HCT116 (cell line): ENCODE measurements at regions not wholly inside any gene's neighbourhood (a gene's known extent, or its start where the extent isn't known, plus 50 kb on each side); places are given as distances from the start of the nearest gene placed in this dataset.

ENCODE experiments used
- ATAC-seq: fragments of 200-7000 bp; cut with Tn5 transposase; 2 replicates; pipeline ENCODE4 v1.9.1; 2020; ENCODE audit warnings: mild to moderate bottlenecking, moderate library complexity
- BruUV-seq: library from RNA; stranded (reverse); fragments of 400-500 nt; replicated peaks from 2 replicates; lab custom pipeline; 2021; lab: Mats Ljungman, UMichigan
- CTCF ChIA-PET: fragments of 300-600 bp; sonication (Branson Sonifier 250); formaldehyde crosslinking; loops from one replicate; lab custom pipeline; 2021; ENCODE audit warnings: antibody characterized with exemption; lab: Charles Lee
- POLR2A ChIA-PET: fragments of 300-600, 350-600 bp; sonication (Branson Sonifier 250); formaldehyde crosslinking; loops from one replicate; lab custom pipeline; 2021; ENCODE audit warnings: antibody characterized with exemption; lab: Charles Lee
- RAD21 ChIA-PET, 2 experiments: fragments of 300-600 bp; sonication (Branson Sonifier 250); formaldehyde crosslinking; loops; one replicate each; lab custom pipeline; 2023; ENCODE audit warnings: low total read pairs in 2 of 2; ENCODE audit not compliant: uncharacterized antibody in 2 of 2, unreplicated experiment in 2 of 2, low non-redundant PET in 1 of 2; lab: Charles Lee
- DNase-seq: peaks from one replicate; pipeline ENCODE4 v3.0.0-alpha.2; 2010; ENCODE audit warnings: low read depth, low spot score
- H2AFZ ChIP-seq: fragments of 200-600 bp; shearing (Covaris generic), sonication (generic); 2 replicates; pipeline ENCODE4 v1.6.1; 2017; ENCODE audit warnings: low read depth, mixed run types, mixed read lengths, antibody characterized with exemption, low read length; ENCODE audit not compliant: poor library complexity, severe bottlenecking
- H3K27ac ChIP-seq: 2 replicates; pipeline ENCODE4 v1.5.1; 2012; ENCODE audit warnings: low read depth, low read length
- H3K27me3 ChIP-seq: fragments of 200-600 bp; sonication (generic); 2 replicates; pipeline ENCODE4 v1.6.1; 2016; ENCODE audit warnings: mixed run types, low read length, mixed read lengths; ENCODE audit not compliant: insufficient read depth
- H3K36me3 ChIP-seq, 2 experiments: fragments of 200-500 bp in 1 of 2; fragments of 200-600 bp in 1 of 2; sonication (Bioruptor generic) in 1 of 2; sonication (generic) in 1 of 2; 2 replicates each; pipeline versions ENCODE4 v1.5.1 to v1.6.1; 2014 to 2016; ENCODE audit warnings: low read length in 2 of 2, inconsistent platforms in 1 of 2, mixed read lengths in 1 of 2, mixed run types in 1 of 2; ENCODE audit not compliant: insufficient read depth in 2 of 2, control insufficient read depth in 1 of 2
- H3K4me1 ChIP-seq, 2 experiments: fragments of 200-600 bp in 1 of 2; sonication (generic) in 1 of 2; 2 replicates each; pipeline versions ENCODE4 v1.5.1 to v1.6.1; 2012 to 2017; ENCODE audit warnings: low read length in 2 of 2, inconsistent platforms in 1 of 2, mild to moderate bottlenecking in 1 of 2, mixed read lengths in 1 of 2, mixed run types in 1 of 2, moderate library complexity in 1 of 2; ENCODE audit not compliant: insufficient read depth in 2 of 2, control insufficient read depth in 1 of 2
- H3K4me2 ChIP-seq: fragments of 200-600 bp; sonication (generic); 2 replicates; pipeline ENCODE4 v1.6.1; 2017; ENCODE audit warnings: mixed run types, low read length, mixed read lengths
- H3K4me3 ChIP-seq, 2 experiments: fragments of 200-600 bp in 1 of 2; sonication (generic) in 1 of 2; replicated peaks in 1 of 2; 2 replicates each; pipeline ENCODE4 v1.5.1; 2011 to 2016; ENCODE audit warnings: low read length in 2 of 2, control low read depth in 1 of 2, low read depth in 1 of 2, mild to moderate bottlenecking in 1 of 2, mixed read lengths in 1 of 2, mixed run types in 1 of 2
- H3K79me2 ChIP-seq: fragments of 200-600 bp; sonication (generic); 2 replicates; pipeline ENCODE4 v1.6.1; 2017; ENCODE audit warnings: mild to moderate bottlenecking, mixed run types, low read length, moderate library complexity, mixed read lengths; ENCODE audit not compliant: insufficient read depth
- H3K9ac ChIP-seq: fragments of 200-600 bp; sonication (generic); 2 replicates; pipeline ENCODE4 v1.6.1; 2016; ENCODE audit warnings: low read length, mixed read lengths
- H3K9me2 ChIP-seq: fragments of 200-600 bp; sonication (generic), shearing (Covaris generic); 2 replicates; pipeline ENCODE4 v1.6.1; 2017; ENCODE audit warnings: mixed run types, mild to moderate bottlenecking, moderate library complexity; ENCODE audit not compliant: insufficient read depth
- H3K9me3 ChIP-seq, 2 experiments: fragments of 200-500 bp in 1 of 2; fragments of 200-600 bp in 1 of 2; sonication (Bioruptor generic) in 1 of 2; sonication (generic) in 1 of 2; 2 replicates each; pipeline ENCODE4 v1.6.1; 2014 to 2017; ENCODE audit warnings: low read length in 2 of 2, mixed read lengths in 2 of 2, inconsistent platforms in 1 of 2, low read depth in 1 of 2, mild to moderate bottlenecking in 1 of 2, mixed run types in 1 of 2, moderate library complexity in 1 of 2; ENCODE audit not compliant: control insufficient read depth in 1 of 2, insufficient read depth in 1 of 2
- H4K20me1 ChIP-seq: fragments of 200-600 bp; sonication (generic), shearing (Covaris generic); 2 replicates; pipeline ENCODE4 v1.6.1; 2017; ENCODE audit warnings: mixed run types, mild to moderate bottlenecking, moderate library complexity; ENCODE audit not compliant: insufficient read depth
- ATF3 ChIP-seq: IDR thresholded peaks from 2 replicates; pipeline ENCODE4 v1.6.1; 2012
- CBX3 ChIP-seq: IDR thresholded peaks from 2 replicates; pipeline ENCODE4 v1.6.1; 2012; ENCODE audit warnings: low read depth
- ELF1 ChIP-seq: IDR thresholded peaks from 2 replicates; pipeline ENCODE4 v1.6.1; 2012; ENCODE audit warnings: low read depth, borderline replicate concordance
- EZH2 ChIP-seq: fragments of 200-600 bp; sonication (generic); IDR thresholded peaks from 2 replicates; pipeline ENCODE4 v1.6.1; 2017; ENCODE audit warnings: antibody characterized with exemption, mixed run types
- POLR2AphosphoS5 ChIP-seq: IDR thresholded peaks from 2 replicates; pipeline ENCODE4 v1.6.1; 2011; ENCODE audit warnings: mild to moderate bottlenecking, low read depth, low read length, moderate library complexity
- RAD21 ChIP-seq: IDR thresholded peaks from 2 replicates; pipeline ENCODE4 v1.6.1; 2012; ENCODE audit warnings: low read depth, mild to moderate bottlenecking
- REST ChIP-seq: IDR thresholded peaks from 2 replicates; pipeline ENCODE4 v1.6.1; 2012; ENCODE audit warnings: low read depth
- YY1 ChIP-seq: IDR thresholded peaks from 2 replicates; pipeline ENCODE4 v1.6.1; 2011; ENCODE audit warnings: low read length, low read depth, moderate library complexity, mild to moderate bottlenecking; ENCODE audit not compliant: insufficient replicate concordance; ENCODE audit errors: extremely low read depth
- ZFX ChIP-seq: fragments of 450-650 bp; IDR thresholded peaks from 2 replicates; pipeline ENCODE4 v1.6.1; 2017
- ZNF274 ChIP-seq: fragments of 200-500 bp; sonication (Bioruptor generic); IDR thresholded peaks from 2 replicates; pipeline ENCODE4 v1.6.1; 2014; ENCODE audit warnings: mild to moderate bottlenecking, low read depth, low read length, inconsistent platforms
- intact Hi-C: fragments of 100-400 bp; cut with micrococcal nuclease; formaldehyde crosslinking; loops from 2 replicates; pipeline ENCODE4 v1.10.0; 2022
- TF ChIP-seq, protein P1 (sequence below), 3 experiments: fragments of 200-600 bp in 1 of 3; sonication (generic) in 1 of 3; IDR thresholded peaks in 2 of 3; conservative IDR thresholded peaks in 1 of 3; 2 replicates each; pipeline ENCODE4 v1.5.1; 2012 to 2017; ENCODE audit warnings: low read depth in 2 of 3, low read length in 2 of 3, antibody characterized with exemption in 1 of 3, borderline replicate concordance in 1 of 3, control low read depth in 1 of 3, mild to moderate bottlenecking in 1 of 3, mixed read lengths in 1 of 3, mixed run types in 1 of 3, moderate library complexity in 1 of 3; ENCODE audit not compliant: insufficient read depth in 1 of 3
- TF ChIP-seq, protein P2 (sequence below): IDR thresholded peaks from 2 replicates; pipeline ENCODE4 v1.6.1; 2012
- TF ChIP-seq, protein P3 (sequence below): IDR thresholded peaks from 2 replicates; pipeline ENCODE4 v1.6.1; 2011; ENCODE audit warnings: mild to moderate bottlenecking, low read length, moderate library complexity; ENCODE audit not compliant: insufficient replicate concordance; ENCODE audit errors: extremely low read depth

- intact Hi-C loops = no loop called here
- TF ChIP-seq, protein P1, sequence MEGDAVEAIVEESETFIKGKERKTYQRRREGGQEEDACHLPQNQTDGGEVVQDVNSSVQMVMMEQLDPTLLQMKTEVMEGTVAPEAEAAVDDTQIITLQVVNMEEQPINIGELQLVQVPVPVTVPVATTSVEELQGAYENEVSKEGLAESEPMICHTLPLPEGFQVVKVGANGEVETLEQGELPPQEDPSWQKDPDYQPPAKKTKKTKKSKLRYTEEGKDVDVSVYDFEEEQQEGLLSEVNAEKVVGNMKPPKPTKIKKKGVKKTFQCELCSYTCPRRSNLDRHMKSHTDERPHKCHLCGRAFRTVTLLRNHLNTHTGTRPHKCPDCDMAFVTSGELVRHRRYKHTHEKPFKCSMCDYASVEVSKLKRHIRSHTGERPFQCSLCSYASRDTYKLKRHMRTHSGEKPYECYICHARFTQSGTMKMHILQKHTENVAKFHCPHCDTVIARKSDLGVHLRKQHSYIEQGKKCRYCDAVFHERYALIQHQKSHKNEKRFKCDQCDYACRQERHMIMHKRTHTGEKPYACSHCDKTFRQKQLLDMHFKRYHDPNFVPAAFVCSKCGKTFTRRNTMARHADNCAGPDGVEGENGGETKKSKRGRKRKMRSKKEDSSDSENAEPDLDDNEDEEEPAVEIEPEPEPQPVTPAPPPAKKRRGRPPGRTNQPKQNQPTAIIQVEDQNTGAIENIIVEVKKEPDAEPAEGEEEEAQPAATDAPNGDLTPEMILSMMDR (IDR thresholded peaks at IDR 0.05 in 2 of 3, conservative IDR thresholded peaks at IDR 0.05 in 1 of 3; ENCODE audit: borderline replicate concordance in 1 of 3, insufficient read depth in 1 of 3, low read depth in 2 of 3, low read length in 2 of 3) = no peak
- TF ChIP-seq, protein P2, sequence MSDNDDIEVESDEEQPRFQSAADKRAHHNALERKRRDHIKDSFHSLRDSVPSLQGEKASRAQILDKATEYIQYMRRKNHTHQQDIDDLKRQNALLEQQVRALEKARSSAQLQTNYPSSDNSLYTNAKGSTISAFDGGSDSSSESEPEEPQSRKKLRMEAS = no peak
- TF ChIP-seq POLR2AphosphoS5 = no peak
- TF ChIP-seq ZNF274 = no peak
- no peak for TF ChIP-seq YY1
- TF ChIP-seq RAD21 = no peak
- TF ChIP-seq CBX3 = no peak
- no peak for TF ChIP-seq ATF3
- no peak for TF ChIP-seq EZH2
- no peak for TF ChIP-seq ZFX
- TF ChIP-seq ELF1 = no peak
- TF ChIP-seq REST = no peak
- TF ChIP-seq, protein P3, sequence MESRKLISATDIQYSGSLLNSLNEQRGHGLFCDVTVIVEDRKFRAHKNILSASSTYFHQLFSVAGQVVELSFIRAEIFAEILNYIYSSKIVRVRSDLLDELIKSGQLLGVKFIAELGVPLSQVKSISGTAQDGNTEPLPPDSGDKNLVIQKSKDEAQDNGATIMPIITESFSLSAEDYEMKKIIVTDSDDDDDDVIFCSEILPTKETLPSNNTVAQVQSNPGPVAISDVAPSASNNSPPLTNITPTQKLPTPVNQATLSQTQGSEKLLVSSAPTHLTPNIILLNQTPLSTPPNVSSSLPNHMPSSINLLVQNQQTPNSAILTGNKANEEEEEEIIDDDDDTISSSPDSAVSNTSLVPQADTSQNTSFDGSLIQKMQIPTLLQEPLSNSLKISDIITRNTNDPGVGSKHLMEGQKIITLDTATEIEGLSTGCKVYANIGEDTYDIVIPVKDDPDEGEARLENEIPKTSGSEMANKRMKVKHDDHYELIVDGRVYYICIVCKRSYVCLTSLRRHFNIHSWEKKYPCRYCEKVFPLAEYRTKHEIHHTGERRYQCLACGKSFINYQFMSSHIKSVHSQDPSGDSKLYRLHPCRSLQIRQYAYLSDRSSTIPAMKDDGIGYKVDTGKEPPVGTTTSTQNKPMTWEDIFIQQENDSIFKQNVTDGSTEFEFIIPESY = no peak
- no peaks in the 10 kb centered on the region for H3K9me2 ChIP-seq
- H3K9me3 ChIP-seq = no peaks in the 10 kb centered on the region
- RAD21 ChIA-PET = no interaction called here
- no peak overlapping the region for H3K4me2 ChIP-seq
- BruUV-seq = no TSS peak
- H3K27ac ChIP-seq = no peak overlapping the region
- H3K27me3 ChIP-seq = no peaks in the 10 kb centered on the region
- no peak for ATAC-seq
- H4K20me1 ChIP-seq = no peaks in the 10 kb centered on the region; the same call in 1 of the 2 replicates
- H3K79me2 ChIP-seq = no peaks in the 10 kb centered on the region
- no peak overlapping the region for H3K9ac ChIP-seq
- H2AFZ ChIP-seq = no peak overlapping the region
- POLR2A ChIA-PET = no interaction called here
- DNase-seq = no peak
- no peak overlapping the region for H3K4me3 ChIP-seq
- no peaks in the 10 kb centered on the region; a peak in 1 of 4 replicates for H3K36me3 ChIP-seq
- CTCF ChIA-PET = no interaction called here
- no peaks in the 10 kb centered on the region for H3K4me1 ChIP-seq
These were observed 836.1 kb upstream of the FANCL start for GRCh38 chr2:59077026-59077725.
